Glutamatergic neuron (in vitro differentiated cells): ENCODE measurements at regions not wholly inside any gene's neighbourhood (a gene's known extent, or its start where the extent isn't known, plus 50 kb on each side); places are given as distances from the start of the nearest gene placed in this dataset.

Source experiments
- DNase-seq: peaks from one replicate; pipeline ENCODE4 v3.0.0; 2022
- H3K27ac Mint-ChIP-seq: one replicate; pipeline ENCODE4 v1.8.0; 2020; ENCODE audit warnings: mild to moderate bottlenecking, mixed read lengths, inconsistent platforms; ENCODE audit not compliant: unreplicated experiment
- H3K27me3 Mint-ChIP-seq: one replicate; pipeline ENCODE4 v1.8.0; 2020; ENCODE audit warnings: mild to moderate bottlenecking, moderate library complexity, mixed read lengths, inconsistent platforms; ENCODE audit not compliant: unreplicated experiment
- H3K36me3 Mint-ChIP-seq: one replicate; pipeline ENCODE4 v1.8.0; 2020; ENCODE audit warnings: mild to moderate bottlenecking, mixed read lengths, inconsistent platforms; ENCODE audit not compliant: unreplicated experiment
- H3K4me1 Mint-ChIP-seq: one replicate; pipeline ENCODE4 v1.8.0; 2020; ENCODE audit warnings: mild to moderate bottlenecking, low read depth, mixed read lengths, inconsistent platforms; ENCODE audit not compliant: unreplicated experiment
- H3K4me3 Mint-ChIP-seq: one replicate; pipeline ENCODE4 v1.8.0; 2020; ENCODE audit warnings: mild to moderate bottlenecking, mixed read lengths, inconsistent platforms; ENCODE audit not compliant: unreplicated experiment
- H3K9me3 Mint-ChIP-seq: one replicate; pipeline ENCODE4 v1.8.0; 2020; ENCODE audit warnings: mild to moderate bottlenecking, moderate library complexity, mixed read lengths, inconsistent platforms; ENCODE audit not compliant: unreplicated experiment
- TF ChIP-seq, protein P1 (sequence below): fragments of 200-600 bp; sonication (generic); IDR thresholded peaks from one replicate; pipeline ENCODE4 v1.5.0; 2021; ENCODE audit not compliant: partially characterized antibody, unreplicated experiment

- H3K27ac Mint-ChIP-seq, result no peak overlapping the region
- no peak overlapping the region for H3K4me3 Mint-ChIP-seq
- H3K9me3 Mint-ChIP-seq, result peaks cover 2% of the 10 kb centered on the region
- TF ChIP-seq, protein P1, sequence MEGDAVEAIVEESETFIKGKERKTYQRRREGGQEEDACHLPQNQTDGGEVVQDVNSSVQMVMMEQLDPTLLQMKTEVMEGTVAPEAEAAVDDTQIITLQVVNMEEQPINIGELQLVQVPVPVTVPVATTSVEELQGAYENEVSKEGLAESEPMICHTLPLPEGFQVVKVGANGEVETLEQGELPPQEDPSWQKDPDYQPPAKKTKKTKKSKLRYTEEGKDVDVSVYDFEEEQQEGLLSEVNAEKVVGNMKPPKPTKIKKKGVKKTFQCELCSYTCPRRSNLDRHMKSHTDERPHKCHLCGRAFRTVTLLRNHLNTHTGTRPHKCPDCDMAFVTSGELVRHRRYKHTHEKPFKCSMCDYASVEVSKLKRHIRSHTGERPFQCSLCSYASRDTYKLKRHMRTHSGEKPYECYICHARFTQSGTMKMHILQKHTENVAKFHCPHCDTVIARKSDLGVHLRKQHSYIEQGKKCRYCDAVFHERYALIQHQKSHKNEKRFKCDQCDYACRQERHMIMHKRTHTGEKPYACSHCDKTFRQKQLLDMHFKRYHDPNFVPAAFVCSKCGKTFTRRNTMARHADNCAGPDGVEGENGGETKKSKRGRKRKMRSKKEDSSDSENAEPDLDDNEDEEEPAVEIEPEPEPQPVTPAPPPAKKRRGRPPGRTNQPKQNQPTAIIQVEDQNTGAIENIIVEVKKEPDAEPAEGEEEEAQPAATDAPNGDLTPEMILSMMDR, result no peak
- H3K36me3 Mint-ChIP-seq, result peaks cover 13% of the 10 kb centered on the region
- H3K27me3 Mint-ChIP-seq, result no peaks in the 10 kb centered on the region
- H3K4me1 Mint-ChIP-seq, result no peaks in the 10 kb centered on the region
- DNase-seq, result no peak
Observed at GRCh38 chr3:184461219-184461618, 81.4 kb downstream of the CHRD start.

DNA sequence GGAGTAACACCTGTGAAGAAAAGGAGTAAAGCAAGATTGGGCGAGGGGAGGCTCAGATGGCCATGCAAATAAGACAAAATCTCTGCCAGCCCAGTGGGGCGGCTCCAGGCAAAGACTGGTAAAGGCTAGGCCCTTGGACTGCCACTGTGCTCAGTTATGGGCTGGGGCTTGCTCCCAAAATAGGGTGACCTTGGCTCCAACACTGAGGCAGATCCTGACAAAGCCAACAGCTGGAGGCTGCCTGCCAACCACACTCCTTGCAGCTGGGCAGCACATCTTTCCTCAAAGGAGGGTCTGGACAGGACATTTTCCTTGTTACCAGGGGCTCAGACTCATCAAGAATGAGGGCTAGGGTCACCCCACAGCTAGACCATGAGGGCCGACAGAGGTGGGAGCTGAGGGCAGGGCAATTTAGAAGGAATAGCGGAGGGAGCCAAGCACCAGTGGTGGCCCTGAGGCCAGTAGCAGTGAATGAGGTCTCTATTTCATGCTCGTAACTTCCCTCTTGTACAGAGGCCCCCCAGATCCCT lies 86.1 kb downstream of the CHRD start:
- no peak overlapping the region for H3K4me3 Mint-ChIP-seq
- H3K4me1 Mint-ChIP-seq, result no peaks in the 10 kb centered on the region
- no peaks in the 10 kb centered on the region for H3K9me3 Mint-ChIP-seq
- H3K27me3 Mint-ChIP-seq, result no peaks in the 10 kb centered on the region
- TF ChIP-seq, protein P1, result no peak
- DNase-seq, result no peak
- H3K27ac Mint-ChIP-seq, result no peak overlapping the region
- no peaks in the 10 kb centered on the region for H3K36me3 Mint-ChIP-seq

- H3K9me3 Mint-ChIP-seq, result peaks cover 1% of the 10 kb centered on the region
- H3K4me3 Mint-ChIP-seq, result no peak overlapping the region
- no peak overlapping the region for H3K27ac Mint-ChIP-seq
- DNase-seq, result no peak
- H3K4me1 Mint-ChIP-seq, result no peaks in the 10 kb centered on the region
- TF ChIP-seq, protein P1, result no peak
- no peaks in the 10 kb centered on the region for H3K36me3 Mint-ChIP-seq
- H3K27me3 Mint-ChIP-seq, result no peaks in the 10 kb centered on the region
Observed at GRCh38 chr3:184466413-184466960, 86.6 kb downstream of the CHRD start.

DNA sequence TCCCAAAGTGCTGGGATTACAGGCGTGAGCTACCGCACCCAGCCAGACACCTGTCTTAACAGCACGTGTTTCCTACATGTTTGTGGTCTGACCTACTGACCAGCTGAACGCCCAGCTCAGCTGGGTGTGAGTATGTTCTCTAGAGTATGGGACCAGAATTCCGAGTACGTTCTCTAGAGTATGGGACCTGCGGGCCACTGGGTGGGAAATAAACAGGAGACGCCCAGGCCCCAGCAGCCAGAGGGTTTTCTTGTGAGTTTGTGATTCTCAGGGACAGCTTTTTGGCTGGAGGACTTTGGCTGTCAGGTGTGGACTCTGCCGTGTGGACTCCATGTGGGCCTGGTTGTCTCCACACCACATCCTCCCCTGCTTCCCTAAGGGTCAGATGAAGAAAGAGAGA lies 87.3 kb downstream of the CHRD start:
- Mint-ChIP-seq H3K36me3 (no peaks in the 10 kb centered on the region), H3K27ac (no peak overlapping the region), H3K4me3 (no peak overlapping the region), H3K4me1 (no peaks in the 10 kb centered on the region), H3K9me3 (peaks cover 1% of the 10 kb centered on the region), H3K27me3 (no peaks in the 10 kb centered on the region)
- DNase-seq, result no peak
- TF ChIP-seq, protein P1, result no peak

GRCh38 chr3:184470551-184470950 lies 90.7 kb downstream of the CHRD start:
- no peak for DNase-seq
- peaks cover 1% of the 10 kb centered on the region for H3K9me3 Mint-ChIP-seq
- H3K36me3 Mint-ChIP-seq, result no peaks in the 10 kb centered on the region
- H3K27ac Mint-ChIP-seq, result no peak overlapping the region
- H3K4me1 Mint-ChIP-seq, result no peaks in the 10 kb centered on the region
- H3K4me3 Mint-ChIP-seq, result no peak overlapping the region
- TF ChIP-seq, protein P1, result no peak
- no peaks in the 10 kb centered on the region for H3K27me3 Mint-ChIP-seq
